Ishikawa (cell line): ENCODE measurements at regions not wholly inside any gene's neighbourhood (a gene's known extent, or its start where the extent isn't known, plus 50 kb on each side); places are given as distances from the start of the nearest gene placed in this dataset.

ENCODE experiments used
- CEBPB ChIP-seq: IDR thresholded peaks from 2 replicates; pipeline ENCODE4 v1.6.1; 2012
- CREB1 ChIP-seq: IDR thresholded peaks from 2 replicates; pipeline ENCODE4 v1.6.1; 2012; ENCODE audit warnings: low read depth
- EGR1 ChIP-seq: IDR thresholded peaks from 2 replicates; pipeline ENCODE4 v1.6.1; 2012
- EP300 ChIP-seq: IDR thresholded peaks from 2 replicates; pipeline ENCODE4 v1.6.1; 2012; ENCODE audit warnings: borderline replicate concordance
- FOXM1 ChIP-seq: IDR thresholded peaks from 2 replicates; pipeline ENCODE4 v1.6.1; 2012; ENCODE audit warnings: low read depth, borderline replicate concordance
- MAX ChIP-seq: IDR thresholded peaks from 2 replicates; pipeline ENCODE4 v1.6.1; 2012
- NFIC ChIP-seq: IDR thresholded peaks from 2 replicates; pipeline ENCODE4 v1.6.1; 2012
- RAD21 ChIP-seq: IDR thresholded peaks from 2 replicates; pipeline ENCODE4 v1.6.1; 2012; ENCODE audit warnings: low read depth
- REST ChIP-seq: IDR thresholded peaks from 2 replicates; pipeline ENCODE4 v1.6.1; 2012; ENCODE audit warnings: low read depth, mild to moderate bottlenecking
- TAF1 ChIP-seq: IDR thresholded peaks from 2 replicates; pipeline ENCODE4 v1.6.1; 2012; ENCODE audit warnings: low read depth, mild to moderate bottlenecking
- TCF12 ChIP-seq: IDR thresholded peaks from 2 replicates; pipeline ENCODE4 v1.6.1; 2012; ENCODE audit warnings: low read depth
- TEAD4 ChIP-seq: IDR thresholded peaks from 2 replicates; pipeline ENCODE4 v1.6.1; 2012
- YY1 ChIP-seq: IDR thresholded peaks from 2 replicates; pipeline ENCODE4 v1.6.1; 2012; ENCODE audit warnings: low read depth
- ZBTB7A ChIP-seq: IDR thresholded peaks from 2 replicates; pipeline ENCODE4 v1.6.1; 2012; ENCODE audit warnings: low read depth
- TF ChIP-seq, protein P1 (sequence below): IDR thresholded peaks from 2 replicates; pipeline ENCODE4 v1.6.1; 2012

DNA sequence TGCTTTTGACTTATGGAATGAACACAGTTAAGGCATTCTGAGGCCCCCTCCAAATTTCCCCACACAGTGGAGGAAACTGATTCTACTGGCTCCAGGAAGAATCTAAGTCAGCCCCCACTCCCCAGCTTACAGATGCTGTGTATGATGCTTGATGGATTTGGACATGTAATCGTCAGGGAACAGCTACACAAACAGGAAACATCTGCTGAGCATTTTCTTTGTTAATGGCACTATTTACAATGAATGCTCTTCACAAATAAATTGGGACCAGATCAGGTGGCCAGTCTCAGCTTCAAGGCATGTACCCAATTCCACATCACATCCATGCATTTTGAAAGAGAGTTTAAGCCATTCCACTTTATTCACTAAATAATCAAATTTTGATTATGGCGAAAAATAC, 562.3 kb downstream of the SOX11 start:
- TF ChIP-seq REST (no peak), ZBTB7A (no peak), EGR1 (no peak), EP300 (no peak), CREB1 (no peak), TEAD4 (no peak), NFIC (no peak), RAD21 (no peak), TCF12 (no peak), YY1 (no peak), MAX (no peak), FOXM1 (no peak), TAF1 (no peak), CEBPB (no peak)
- TF ChIP-seq, protein P1, sequence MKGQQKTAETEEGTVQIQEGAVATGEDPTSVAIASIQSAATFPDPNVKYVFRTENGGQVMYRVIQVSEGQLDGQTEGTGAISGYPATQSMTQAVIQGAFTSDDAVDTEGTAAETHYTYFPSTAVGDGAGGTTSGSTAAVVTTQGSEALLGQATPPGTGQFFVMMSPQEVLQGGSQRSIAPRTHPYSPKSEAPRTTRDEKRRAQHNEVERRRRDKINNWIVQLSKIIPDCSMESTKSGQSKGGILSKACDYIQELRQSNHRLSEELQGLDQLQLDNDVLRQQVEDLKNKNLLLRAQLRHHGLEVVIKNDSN = no peak

- no peak for TF ChIP-seq RAD21
Measured at GRCh38 chr2:6264198-6264597, 572.0 kb downstream of the SOX11 start.

- TF ChIP-seq, protein P1 = no peak
- TF ChIP-seq CREB1 (no peak), TAF1 (no peak), EGR1 (no peak), CEBPB (no peak), REST (no peak)
Measured at GRCh38 chr2:6281524-6281923, 584.2 kb downstream of the CMPK2 start.

GRCh38 chr2:6283259-6283658, 582.4 kb downstream of the CMPK2 start:
- no peak for TF ChIP-seq FOXM1
- TF ChIP-seq, protein P1 = no peak
- no peak for TF ChIP-seq REST
- no peak for TF ChIP-seq EP300
- TF ChIP-seq YY1 = no peak
- no peak for TF ChIP-seq ZBTB7A
- no peak for TF ChIP-seq RAD21

GRCh38 chr2:6287406-6287805, 578.3 kb downstream of the CMPK2 start:
- TF ChIP-seq EP300 = no peak
- no peak for TF ChIP-seq MAX
- TF ChIP-seq TAF1 = no peak
- TF ChIP-seq TCF12 = no peak
- TF ChIP-seq RAD21 = no peak
- no peak for TF ChIP-seq CREB1
- no peak for TF ChIP-seq REST
- TF ChIP-seq CEBPB = no peak
- no peak for TF ChIP-seq FOXM1
- no peak for TF ChIP-seq YY1
- no peak for TF ChIP-seq NFIC
- TF ChIP-seq ZBTB7A = no peak
- TF ChIP-seq EGR1 = no peak
- TF ChIP-seq, protein P1 = no peak
- no peak for TF ChIP-seq TEAD4
